Smooth muscle cell (in vitro differentiated cells): ENCODE measurements at regions not wholly inside any gene's neighbourhood (a gene's known extent, or its start where the extent isn't known, plus 50 kb on each side); places are given as distances from the start of the nearest gene placed in this dataset.
"Not testable (repeated sequence)": the region's sequence is repeated elsewhere in the genome, so short reads cannot be mapped to it uniquely, and the experiment has no call there.

Experiments
- DNase-seq: peaks from one replicate; lab custom pipeline; 2025; ENCODE audit not compliant: unreplicated experiment; lab: John Stamatoyannopoulos, UW
- H2AFZ ChIP-seq: fragments of 200-600 bp; sonication (generic); 2 replicates; pipeline ENCODE4 v1.6.0; 2016; ENCODE audit warnings: antibody characterized with exemption, low read depth, mild to moderate bottlenecking
- H3F3A ChIP-seq: fragments of 200-600 bp; sonication (generic); 2 replicates; pipeline ENCODE4 v1.6.0; 2017; ENCODE audit warnings: antibody characterized with exemption, low read depth
- H3K27ac ChIP-seq: fragments of 200-600 bp; sonication (generic); 2 replicates; pipeline ENCODE4 v1.5.1; 2016; ENCODE audit warnings: low read depth, mild to moderate bottlenecking
- H3K27me3 ChIP-seq: fragments of 200-600 bp; sonication (generic); 2 replicates; pipeline ENCODE4 v1.6.1; 2016; ENCODE audit warnings: low read depth, mild to moderate bottlenecking
- H3K36me3 ChIP-seq: fragments of 200-600 bp; sonication (generic); 2 replicates; pipeline ENCODE4 v1.5.1; 2016; ENCODE audit warnings: low read depth
- H3K4me1 ChIP-seq: fragments of 200-600 bp; sonication (generic); 2 replicates; pipeline ENCODE4 v1.5.1; 2016; ENCODE audit warnings: low read depth
- H3K4me2 ChIP-seq: fragments of 200-600 bp; sonication (generic); 2 replicates; pipeline ENCODE4 v1.6.0; 2016; ENCODE audit warnings: mild to moderate bottlenecking
- H3K4me3 ChIP-seq: fragments of 200-600 bp; sonication (generic); 2 replicates; pipeline ENCODE4 v1.5.1; 2016; ENCODE audit warnings: mild to moderate bottlenecking
- H3K79me2 ChIP-seq: fragments of 200-600 bp; sonication (generic); 2 replicates; pipeline ENCODE4 v1.6.0; 2016; ENCODE audit warnings: low read depth, mild to moderate bottlenecking
- H3K9ac ChIP-seq: fragments of 200-600 bp; sonication (generic); 2 replicates; pipeline ENCODE4 v1.6.0; 2016; ENCODE audit warnings: low read depth
- H3K9me3 ChIP-seq: fragments of 200-600 bp; sonication (generic); replicated peaks from 2 replicates; pipeline ENCODE4 v1.5.1; 2016; ENCODE audit warnings: low read depth
- H4K20me1 ChIP-seq: fragments of 200-600 bp; sonication (generic); 2 replicates; pipeline ENCODE4 v1.6.0; 2016; ENCODE audit warnings: low read depth
- CTCF ChIP-seq: fragments of 200-600 bp; sonication (generic); IDR thresholded peaks from 2 replicates; pipeline ENCODE4 v1.5.1; 2017; ENCODE audit warnings: borderline replicate concordance, mild to moderate bottlenecking, antibody characterized with exemption; ENCODE audit not compliant: insufficient read depth, poor library complexity, severe bottlenecking
- WGBS: methylation state at CpG from one replicate; pipeline ENCODE4 v1.1.7; 2016; ENCODE audit warnings: low lambda C conversion rate; 5-methylcytosine and 5-hydroxymethylcytosine counted together

DNA sequence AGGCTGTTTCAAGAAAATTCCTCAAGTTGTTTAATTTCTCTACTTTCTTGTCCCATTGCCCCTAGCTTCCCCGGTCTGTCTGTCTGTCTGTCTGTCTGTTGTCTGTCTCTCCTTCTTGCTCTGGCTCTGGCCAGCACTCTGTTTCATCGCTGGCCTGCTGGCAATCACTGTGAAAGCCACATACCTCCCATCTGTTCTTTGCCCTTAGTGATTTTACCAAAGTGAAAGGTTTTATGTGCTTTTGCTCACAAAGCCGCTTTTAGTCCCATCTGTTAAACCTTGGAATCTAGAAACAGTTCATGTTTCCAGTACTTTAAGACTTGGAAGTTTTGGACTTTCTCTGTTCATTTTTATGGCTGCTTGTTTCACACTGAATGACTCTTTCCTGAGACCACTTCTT lies 87.8 kb upstream of the EXOC2 start:
- Histone ChIP-seq H3K9me3 (no peaks in the 10 kb centered on the region), H3K79me2 (no peaks in the 10 kb centered on the region), H3K4me3 (no peak overlapping the region), H3K27ac (no peak overlapping the region), H3K9ac (no peak overlapping the region), H3K4me1 (no peaks in the 10 kb centered on the region), H3K27me3 (no peaks in the 10 kb centered on the region), H3F3A (no peaks in the 10 kb centered on the region), H3K36me3 (no peaks in the 10 kb centered on the region), H4K20me1 (no peaks in the 10 kb centered on the region), H2AFZ (no peak overlapping the region), H3K4me2 (no peak overlapping the region)
- TF ChIP-seq CTCF: no peak
- DNase-seq: no peak
- 84% methylated on average over 3 of the region's 3 CpGs for WGBS

GRCh38 chr6:776951-777350 lies 84.0 kb upstream of the EXOC2 start:
- Histone ChIP-seq H3F3A (no peaks in the 10 kb centered on the region), H3K27me3 (no peaks in the 10 kb centered on the region), H4K20me1 (no peaks in the 10 kb centered on the region), H3K27ac (no peak overlapping the region), H3K79me2 (no peaks in the 10 kb centered on the region), H3K36me3 (no peaks in the 10 kb centered on the region), H2AFZ (no peak overlapping the region), H3K9me3 (no peaks in the 10 kb centered on the region), H3K9ac (no peak overlapping the region), H3K4me3 (no peak overlapping the region), H3K4me2 (no peak overlapping the region), H3K4me1 (no peaks in the 10 kb centered on the region)
- no peak for TF ChIP-seq CTCF
- no peak for DNase-seq
- 89% methylated on average over 9 of the region's 9 CpGs for WGBS

GRCh38 chr6:776528-776931 lies 83.6 kb upstream of the EXOC2 start:
- DNase-seq: no peak
- no peaks in the 10 kb centered on the region for H3K4me1 ChIP-seq
- H3K4me3 ChIP-seq: no peak overlapping the region
- H4K20me1 ChIP-seq: no peaks in the 10 kb centered on the region
- no peaks in the 10 kb centered on the region for H3K36me3 ChIP-seq
- no peak for TF ChIP-seq CTCF
- no peak overlapping the region for H3K9ac ChIP-seq
- H2AFZ ChIP-seq: no peak overlapping the region
- H3F3A ChIP-seq: no peaks in the 10 kb centered on the region
- no peak overlapping the region for H3K4me2 ChIP-seq
- no peaks in the 10 kb centered on the region for H3K27me3 ChIP-seq
- H3K27ac ChIP-seq: no peak overlapping the region
- 87% methylated on average over 3 of the region's 3 CpGs for WGBS
- no peaks in the 10 kb centered on the region for H3K9me3 ChIP-seq
- no peaks in the 10 kb centered on the region for H3K79me2 ChIP-seq

GRCh38 chr6:775863-776262 lies 82.9 kb upstream of the EXOC2 start:
- no peaks in the 10 kb centered on the region for H3K27me3 ChIP-seq
- no peaks in the 10 kb centered on the region for H3K4me1 ChIP-seq
- no peak for TF ChIP-seq CTCF
- H3K9ac ChIP-seq: no peak overlapping the region
- H3K36me3 ChIP-seq: no peaks in the 10 kb centered on the region
- H3K27ac ChIP-seq: no peak overlapping the region
- no peaks in the 10 kb centered on the region for H3F3A ChIP-seq
- no peaks in the 10 kb centered on the region for H3K9me3 ChIP-seq
- no peaks in the 10 kb centered on the region for H4K20me1 ChIP-seq
- no peak for DNase-seq
- H3K79me2 ChIP-seq: no peaks in the 10 kb centered on the region
- H3K4me2 ChIP-seq: no peak overlapping the region
- 57% methylated on average over 5 of the region's 5 CpGs for WGBS
- no peak overlapping the region for H2AFZ ChIP-seq
- H3K4me3 ChIP-seq: no peak overlapping the region

DNA sequence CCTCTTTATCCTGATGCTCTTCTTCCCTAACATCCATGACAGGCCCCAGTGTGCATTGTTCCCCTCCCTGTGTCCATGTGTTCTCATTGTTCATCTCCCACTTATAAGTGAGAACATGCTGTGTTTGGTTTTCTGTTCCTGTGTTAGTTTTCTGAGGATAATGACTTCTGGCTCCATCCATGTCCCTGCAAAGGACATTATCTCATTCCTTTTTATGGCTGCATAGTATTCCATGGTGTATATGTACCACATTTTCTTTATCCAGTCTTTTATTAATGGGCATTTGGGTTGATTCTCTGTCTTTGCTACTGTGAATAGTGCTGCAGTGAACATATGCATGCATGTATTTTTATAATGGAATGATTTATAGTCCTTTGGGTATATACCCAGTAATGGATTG lies 78.7 kb upstream of the EXOC2 start:
- H3F3A ChIP-seq, DNase-seq, H3K27ac ChIP-seq, H3K4me3 ChIP-seq, H3K4me2 ChIP-seq, H4K20me1 ChIP-seq, H3K79me2 ChIP-seq, H3K9me3 ChIP-seq, H3K4me1 ChIP-seq, H3K9ac ChIP-seq, H2AFZ ChIP-seq, H3K36me3 ChIP-seq: not testable (repeated sequence)
- H3K27me3 ChIP-seq: peaks cover 14% of the 10 kb centered on the region
